ENCODE measurements at regions not wholly inside any gene's neighbourhood (a gene's known extent, or its start where the extent isn't known, plus 50 kb on each side); places are given as distances from the start of the nearest gene placed in this dataset.

GRCh38 chr4:148962539-148963290 is 520.5 kb upstream of the NR3C2 start:
- no peaks in the 10 kb centered on the region for H3K4me1 ChIP-seq (ENCODE audit: control insufficient read depth, insufficient read depth, low read length)
- H3K9me3 ChIP-seq (ENCODE audit: control insufficient read depth in 2 of 2, low read length in 2 of 2) = no peaks in the 10 kb centered on the region
- no peaks in the 10 kb centered on the region for H3K36me3 ChIP-seq (ENCODE audit: control insufficient read depth in 2 of 2, insufficient read depth in 2 of 2, low read length in 2 of 2)
- H3K9ac ChIP-seq (ENCODE audit: low read length in 2 of 2) = no peak overlapping the region
- H3K27me3 ChIP-seq (ENCODE audit: control insufficient read depth in 1 of 2, insufficient read depth in 2 of 2, low read length in 2 of 2) = no peaks in the 10 kb centered on the region
- H3K4me3 ChIP-seq (ENCODE audit: low read length in 2 of 2) = no peak overlapping the region
- no peak overlapping the region for H3K27ac ChIP-seq (ENCODE audit: low read length)

- Histone ChIP-seq H3K4me3 (ENCODE audit: low read length in 2 of 2) (no peak overlapping the region), H3K27me3 (ENCODE audit: control insufficient read depth in 1 of 2, insufficient read depth in 2 of 2, low read length in 2 of 2) (no peaks in the 10 kb centered on the region), H3K27ac (ENCODE audit: low read length) (no peak overlapping the region), H3K9ac (ENCODE audit: low read length in 2 of 2) (no peak overlapping the region), H3K36me3 (ENCODE audit: control insufficient read depth in 2 of 2, insufficient read depth in 2 of 2, low read length in 2 of 2) (no peaks in the 10 kb centered on the region), H3K9me3 (ENCODE audit: control insufficient read depth in 2 of 2, low read length in 2 of 2) (no peaks in the 10 kb centered on the region), H3K4me1 (ENCODE audit: control insufficient read depth, insufficient read depth, low read length) (no peaks in the 10 kb centered on the region)
Measured at GRCh38 chr4:148961526-148961925, 519.3 kb upstream of the NR3C2 start.

GRCh38 chr4:148958317-148958716 is 516.1 kb upstream of the NR3C2 start:
- no peaks in the 10 kb centered on the region for H3K36me3 ChIP-seq (ENCODE audit: control insufficient read depth in 2 of 2, insufficient read depth in 2 of 2, low read length in 2 of 2)
- no peak overlapping the region for H3K9ac ChIP-seq (ENCODE audit: low read length in 2 of 2)
- no peaks in the 10 kb centered on the region for H3K9me3 ChIP-seq (ENCODE audit: control insufficient read depth in 2 of 2, low read length in 2 of 2)
- no peak overlapping the region for H3K27ac ChIP-seq (ENCODE audit: low read length)
- no peaks in the 10 kb centered on the region for H3K27me3 ChIP-seq (ENCODE audit: control insufficient read depth in 1 of 2, insufficient read depth in 2 of 2, low read length in 2 of 2)
- peaks cover 5% of the 10 kb centered on the region for H3K4me1 ChIP-seq (ENCODE audit: control insufficient read depth, insufficient read depth, low read length)
- H3K4me3 ChIP-seq (ENCODE audit: low read length in 2 of 2) = no peak overlapping the region

GRCh38 chr4:148955564-148956297 is 513.5 kb upstream of the NR3C2 start:
- H3K4me1 ChIP-seq (ENCODE audit: control insufficient read depth, insufficient read depth, low read length) = peaks cover 5% of the 10 kb centered on the region

GRCh38 chr4:148954011-148954749 is 512.0 kb upstream of the NR3C2 start:
- Histone ChIP-seq H3K27me3 (ENCODE audit: control insufficient read depth in 1 of 2, insufficient read depth in 2 of 2, low read length in 2 of 2) (no peaks in the 10 kb centered on the region), H3K27ac (ENCODE audit: low read length) (no peak overlapping the region), H3K9ac (ENCODE audit: low read length in 2 of 2) (no peak overlapping the region), H3K4me1 (ENCODE audit: control insufficient read depth, insufficient read depth, low read length) (peaks cover 5% of the 10 kb centered on the region), H3K36me3 (ENCODE audit: control insufficient read depth in 2 of 2, insufficient read depth in 2 of 2, low read length in 2 of 2) (no peaks in the 10 kb centered on the region), H3K4me3 (ENCODE audit: low read length in 2 of 2) (no peak overlapping the region), H3K9me3 (ENCODE audit: control insufficient read depth in 2 of 2, low read length in 2 of 2) (no peaks in the 10 kb centered on the region)

More at GRCh38 chr4:148955564-148956297, 513.5 kb upstream of the NR3C2 start:
- H3K27ac ChIP-seq (ENCODE audit: low read length) = no peak overlapping the region
- no peak overlapping the region for H3K4me3 ChIP-seq (ENCODE audit: low read length in 2 of 2)
- no peaks in the 10 kb centered on the region for H3K36me3 ChIP-seq (ENCODE audit: control insufficient read depth in 2 of 2, insufficient read depth in 2 of 2, low read length in 2 of 2)
- H3K27me3 ChIP-seq (ENCODE audit: control insufficient read depth in 1 of 2, insufficient read depth in 2 of 2, low read length in 2 of 2) = no peaks in the 10 kb centered on the region
- H3K9me3 ChIP-seq (ENCODE audit: control insufficient read depth in 2 of 2, low read length in 2 of 2) = no peaks in the 10 kb centered on the region
- no peak overlapping the region for H3K9ac ChIP-seq (ENCODE audit: low read length in 2 of 2)

GRCh38 chr4:148951346-148951745 is 509.1 kb upstream of the NR3C2 start:
- Histone ChIP-seq H3K36me3 (ENCODE audit: control insufficient read depth in 2 of 2, insufficient read depth in 2 of 2, low read length in 2 of 2) (no peaks in the 10 kb centered on the region), H3K9me3 (ENCODE audit: control insufficient read depth in 2 of 2, low read length in 2 of 2) (no peaks in the 10 kb centered on the region), H3K9ac (ENCODE audit: low read length in 2 of 2) (no peak overlapping the region), H3K4me1 (ENCODE audit: control insufficient read depth, insufficient read depth, low read length) (peaks cover 5% of the 10 kb centered on the region), H3K27me3 (ENCODE audit: control insufficient read depth in 1 of 2, insufficient read depth in 2 of 2, low read length in 2 of 2) (no peaks in the 10 kb centered on the region), H3K4me3 (ENCODE audit: low read length in 2 of 2) (no peak overlapping the region), H3K27ac (ENCODE audit: low read length) (no peak overlapping the region)

- no peaks in the 10 kb centered on the region for H3K36me3 ChIP-seq (ENCODE audit: control insufficient read depth in 2 of 2, insufficient read depth in 2 of 2, low read length in 2 of 2)
- H3K4me1 ChIP-seq (ENCODE audit: control insufficient read depth, insufficient read depth, low read length) = no peaks in the 10 kb centered on the region
- no peak overlapping the region for H3K9ac ChIP-seq (ENCODE audit: low read length in 2 of 2)
- H3K27ac ChIP-seq (ENCODE audit: low read length) = no peak overlapping the region
- H3K4me3 ChIP-seq (ENCODE audit: low read length in 2 of 2) = no peak overlapping the region
- H3K27me3 ChIP-seq (ENCODE audit: control insufficient read depth in 1 of 2, insufficient read depth in 2 of 2, low read length in 2 of 2) = no peaks in the 10 kb centered on the region
- H3K9me3 ChIP-seq (ENCODE audit: control insufficient read depth in 2 of 2, low read length in 2 of 2) = no peaks in the 10 kb centered on the region
Measured at GRCh38 chr4:148946271-148946670, 504.1 kb upstream of the NR3C2 start.

- Histone ChIP-seq H3K9me3 (ENCODE audit: control insufficient read depth in 2 of 2, low read length in 2 of 2) (no peaks in the 10 kb centered on the region), H3K27ac (ENCODE audit: low read length) (no peak overlapping the region), H3K4me3 (ENCODE audit: low read length in 2 of 2) (no peak overlapping the region), H3K9ac (ENCODE audit: low read length in 2 of 2) (no peak overlapping the region), H3K36me3 (ENCODE audit: control insufficient read depth in 2 of 2, insufficient read depth in 2 of 2, low read length in 2 of 2) (no peaks in the 10 kb centered on the region), H3K4me1 (ENCODE audit: control insufficient read depth, insufficient read depth, low read length) (no peaks in the 10 kb centered on the region), H3K27me3 (ENCODE audit: control insufficient read depth in 1 of 2, insufficient read depth in 2 of 2, low read length in 2 of 2) (no peaks in the 10 kb centered on the region)
Measured at GRCh38 chr4:148944839-148945219, 502.6 kb upstream of the NR3C2 start.

GRCh38 chr4:148944136-148944838 is 502.1 kb upstream of the NR3C2 start:
- no peaks in the 10 kb centered on the region for H3K27me3 ChIP-seq (ENCODE audit: control insufficient read depth in 1 of 2, insufficient read depth in 2 of 2, low read length in 2 of 2)
- H3K27ac ChIP-seq (ENCODE audit: low read length) = no peak overlapping the region
- no peak overlapping the region for H3K4me3 ChIP-seq (ENCODE audit: low read length in 2 of 2)

GRCh38 chr4:148934926-148935578 is 492.8 kb upstream of the NR3C2 start:
- peaks cover 0 to 3% of the 10 kb centered on the region in 2 donors for H3K9me3 ChIP-seq (ENCODE audit: control insufficient read depth in 2 of 2, low read length in 2 of 2)
- H3K27ac ChIP-seq (ENCODE audit: low read length) = no peak overlapping the region
- H3K36me3 ChIP-seq (ENCODE audit: control insufficient read depth in 2 of 2, insufficient read depth in 2 of 2, low read length in 2 of 2) = no peaks in the 10 kb centered on the region
- no peaks in the 10 kb centered on the region for H3K4me1 ChIP-seq (ENCODE audit: control insufficient read depth, insufficient read depth, low read length)
- H3K27me3 ChIP-seq (ENCODE audit: control insufficient read depth in 1 of 2, insufficient read depth in 2 of 2, low read length in 2 of 2) = no peaks in the 10 kb centered on the region
- H3K4me3 ChIP-seq (ENCODE audit: low read length in 2 of 2) = no peak overlapping the region
- H3K9ac ChIP-seq (ENCODE audit: low read length in 2 of 2) = no peak overlapping the region

More at GRCh38 chr4:148944136-148944838, 502.1 kb upstream of the NR3C2 start:
- Histone ChIP-seq H3K9me3 (ENCODE audit: control insufficient read depth in 2 of 2, low read length in 2 of 2) (no peaks in the 10 kb centered on the region), H3K4me1 (ENCODE audit: control insufficient read depth, insufficient read depth, low read length) (no peaks in the 10 kb centered on the region), H3K9ac (ENCODE audit: low read length in 2 of 2) (no peak overlapping the region), H3K36me3 (ENCODE audit: control insufficient read depth in 2 of 2, insufficient read depth in 2 of 2, low read length in 2 of 2) (no peaks in the 10 kb centered on the region)
